ENCODE measurements at regions not wholly inside any gene's neighbourhood (a gene's known extent, or its start where the extent isn't known, plus 50 kb on each side); places are given as distances from the start of the nearest gene placed in this dataset.

DNA sequence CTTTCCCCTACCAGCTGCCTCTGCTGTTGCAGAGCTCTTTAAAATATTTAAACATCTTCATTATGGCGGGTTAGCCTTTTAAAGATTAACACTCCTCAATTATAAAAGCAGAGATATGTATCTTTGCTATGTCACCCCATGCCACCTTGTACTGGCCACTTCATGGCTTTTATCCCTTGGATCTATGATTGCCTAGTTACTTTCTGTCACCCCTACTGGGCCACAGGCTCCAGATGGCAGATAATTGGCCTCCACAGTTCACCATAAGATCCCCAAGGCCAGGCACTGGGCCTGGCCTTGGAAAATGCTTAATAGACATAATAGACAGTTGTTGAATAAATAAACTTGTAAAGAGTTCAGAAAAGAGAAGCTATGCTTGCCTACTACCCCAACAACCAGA is 142.0 kb upstream of the SHB start:
- ATAC-seq (no peak), DNase-seq (no peak)
- intact Hi-C loops (cut with DNase I), result no loop called here

DNA sequence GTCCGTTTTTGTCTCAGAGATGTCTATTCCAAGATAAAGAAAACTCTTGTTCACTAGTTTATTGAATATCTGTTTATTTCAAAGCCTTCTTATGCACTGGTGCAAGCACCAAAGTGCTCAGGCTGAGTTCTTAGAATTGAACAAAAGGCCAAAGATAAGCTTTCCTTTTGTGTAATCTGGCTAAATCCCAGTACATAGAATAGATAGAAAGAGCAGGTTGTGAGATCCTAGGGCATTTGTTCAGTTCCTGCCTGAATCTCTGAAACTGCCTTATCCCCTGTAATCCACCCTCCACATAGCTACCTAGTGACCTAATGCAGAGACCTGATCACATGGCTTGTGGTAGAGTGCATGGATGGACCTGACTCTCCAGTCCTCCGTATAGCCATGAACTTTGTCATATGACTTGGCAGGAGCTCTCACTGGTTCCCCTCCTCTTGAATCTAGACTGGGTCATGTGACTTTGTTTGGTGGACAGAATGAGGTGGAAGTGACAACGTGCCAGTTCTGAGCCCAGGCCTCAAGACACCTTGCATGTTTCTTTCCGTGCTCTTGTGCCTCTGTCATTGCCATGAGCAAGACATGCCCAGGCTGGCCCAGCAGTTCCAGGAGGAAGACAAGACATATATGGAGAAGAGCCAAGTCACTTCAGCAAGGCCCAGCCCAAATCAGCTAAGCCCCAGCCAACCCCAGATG is 139.3 kb upstream of the SHB start:
- ATAC-seq (no peak), DNase-seq (no peak)
- intact Hi-C loops (cut with DNase I), result no loop called here

- no peak for ATAC-seq
- no peak for DNase-seq
- intact Hi-C loops (cut with DNase I), result no loop called here
Measured at GRCh38 chr9:38207247-38207778, 138.3 kb upstream of the SHB start.

DNA sequence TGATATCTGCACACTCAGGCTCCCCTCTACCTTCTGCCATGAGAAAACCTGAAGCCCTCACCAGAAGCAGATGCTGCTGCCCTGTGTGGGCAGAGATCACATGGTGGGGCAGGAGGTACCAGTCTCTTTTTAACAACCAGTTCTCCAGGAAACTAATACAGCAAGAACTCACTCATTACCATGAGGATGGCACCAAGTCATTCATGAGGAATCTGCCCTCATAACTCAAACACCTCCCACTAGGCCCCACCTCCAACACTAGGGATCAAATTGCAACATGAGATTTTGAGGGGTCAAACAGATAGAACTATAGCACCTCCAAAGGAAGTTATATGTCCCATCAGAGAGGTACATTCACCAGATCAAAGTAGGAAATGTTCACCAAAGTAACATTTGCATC is 136.3 kb upstream of the SHB start:
- ATAC-seq (no peak), DNase-seq (no peak)
- intact Hi-C loops (cut with DNase I), result no loop called here

GRCh38 chr9:38202336-38202938 is 133.4 kb upstream of the SHB start:
- ATAC-seq (no peak), DNase-seq (no peak)
- intact Hi-C loops (cut with DNase I), result no loop called here

- ATAC-seq (no peak), DNase-seq (no peak)
- intact Hi-C loops (cut with DNase I), result no loop called here
Measured at GRCh38 chr9:38201844-38202243, 132.8 kb upstream of the SHB start.

DNA sequence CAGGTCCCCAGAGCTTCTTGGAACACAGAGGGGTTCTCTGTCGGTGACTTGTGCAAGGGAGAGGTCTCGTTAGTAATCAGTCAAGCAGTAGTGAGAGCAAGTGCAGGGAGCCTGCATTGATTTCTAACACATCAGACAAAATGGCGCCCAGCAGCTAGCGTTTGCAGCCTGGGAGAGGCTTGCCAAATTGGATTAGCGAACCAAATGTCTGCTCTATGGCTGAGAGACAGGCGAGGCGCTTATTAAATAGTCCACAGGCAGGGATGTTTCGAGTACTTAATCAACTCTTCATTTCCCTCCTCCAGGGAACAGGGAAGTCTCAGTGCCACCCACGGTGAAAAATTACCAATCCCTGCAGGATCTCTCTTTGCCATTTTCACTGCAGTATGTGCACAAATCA is 131.4 kb upstream of the SHB start:
- DNase-seq, result no peak
- intact Hi-C loops (cut with DNase I), result no loop called here
- ATAC-seq, result no peak

DNA sequence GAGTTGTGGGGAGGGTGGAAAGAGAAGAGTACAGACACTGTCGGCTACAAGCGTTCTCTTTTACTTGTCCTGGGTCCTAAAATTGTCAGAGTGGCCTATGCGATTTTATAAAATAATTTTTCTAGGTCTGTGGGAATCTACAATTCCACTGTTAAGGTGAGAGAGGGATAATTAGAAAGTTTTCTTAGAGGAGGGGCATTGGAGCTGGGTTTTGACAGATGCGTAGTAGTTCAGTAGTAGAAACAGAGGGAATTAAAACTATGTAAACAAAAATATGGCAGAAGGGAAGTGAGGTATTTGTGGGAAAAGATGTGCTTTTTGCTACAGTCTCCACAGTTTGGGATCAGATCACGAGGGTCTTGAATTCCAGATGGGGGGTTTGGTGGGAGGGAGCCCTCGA is 129.1 kb upstream of the SHB start:
- DNase-seq (no peak), ATAC-seq (no peak)
- intact Hi-C loops (cut with DNase I), result no loop called here

DNA sequence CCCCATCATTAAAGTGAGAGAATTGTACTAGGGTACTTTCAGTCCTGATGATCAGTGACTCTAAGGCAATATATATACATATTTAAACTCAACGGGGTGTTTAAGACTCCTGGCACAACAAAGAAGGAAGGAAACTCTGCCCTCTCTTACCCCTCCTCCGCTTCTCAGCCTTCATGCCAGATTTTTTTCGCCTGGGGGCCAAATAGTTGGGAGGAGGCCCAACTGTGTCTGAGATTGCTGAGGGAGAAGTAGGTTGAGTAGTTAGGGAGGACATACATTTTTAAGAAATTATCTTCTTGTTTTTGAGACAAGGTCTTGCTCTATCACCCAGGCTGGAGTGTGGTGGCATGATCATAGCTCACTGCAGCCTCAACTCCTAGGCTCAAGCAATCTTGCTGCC is 127.7 kb upstream of the SHB start:
- intact Hi-C loops (cut with DNase I), result no loop called here
- DNase-seq (no peak), ATAC-seq (no peak)

- intact Hi-C loops (cut with DNase I), result no loop called here
- DNase-seq (no peak), ATAC-seq (peak in 1 of 2 donors; percentile 79)
Measured at GRCh38 chr9:38195737-38196161, 126.7 kb upstream of the SHB start.

GRCh38 chr9:38194870-38195269 is 125.8 kb upstream of the SHB start:
- DNase-seq (no peak), ATAC-seq (peak in 1 of 2 donors; percentile 32)
- intact Hi-C loops (cut with DNase I), result no loop called here

DNA sequence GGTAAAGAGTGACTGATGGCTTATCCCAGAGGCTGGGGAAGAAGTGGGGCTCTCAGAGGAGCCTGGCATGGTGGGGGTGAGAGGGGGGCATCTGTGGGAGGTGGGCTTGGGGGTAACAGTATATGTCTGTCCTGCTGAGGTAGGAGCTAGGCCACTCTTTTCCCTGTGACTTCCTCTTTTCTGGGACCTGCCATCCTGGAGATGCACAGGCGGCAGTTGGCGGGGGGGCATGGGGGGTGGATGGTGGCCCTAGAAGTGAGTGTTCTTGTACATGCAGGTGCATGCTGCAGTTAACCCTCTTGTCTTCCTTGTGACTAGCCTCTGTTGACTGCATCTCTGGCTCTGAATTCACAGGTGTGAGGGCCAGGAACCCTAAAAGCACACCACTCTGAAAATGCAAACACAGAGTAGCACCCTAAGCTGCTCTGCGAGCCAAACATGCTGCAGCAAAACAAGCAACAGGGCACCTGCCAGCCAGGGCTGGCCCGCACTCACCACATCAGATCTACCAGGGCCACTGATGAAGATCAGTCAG is 123.8 kb upstream of the SHB start:
- intact Hi-C loops (cut with DNase I), result no loop called here
- ATAC-seq, result no peak

DNA sequence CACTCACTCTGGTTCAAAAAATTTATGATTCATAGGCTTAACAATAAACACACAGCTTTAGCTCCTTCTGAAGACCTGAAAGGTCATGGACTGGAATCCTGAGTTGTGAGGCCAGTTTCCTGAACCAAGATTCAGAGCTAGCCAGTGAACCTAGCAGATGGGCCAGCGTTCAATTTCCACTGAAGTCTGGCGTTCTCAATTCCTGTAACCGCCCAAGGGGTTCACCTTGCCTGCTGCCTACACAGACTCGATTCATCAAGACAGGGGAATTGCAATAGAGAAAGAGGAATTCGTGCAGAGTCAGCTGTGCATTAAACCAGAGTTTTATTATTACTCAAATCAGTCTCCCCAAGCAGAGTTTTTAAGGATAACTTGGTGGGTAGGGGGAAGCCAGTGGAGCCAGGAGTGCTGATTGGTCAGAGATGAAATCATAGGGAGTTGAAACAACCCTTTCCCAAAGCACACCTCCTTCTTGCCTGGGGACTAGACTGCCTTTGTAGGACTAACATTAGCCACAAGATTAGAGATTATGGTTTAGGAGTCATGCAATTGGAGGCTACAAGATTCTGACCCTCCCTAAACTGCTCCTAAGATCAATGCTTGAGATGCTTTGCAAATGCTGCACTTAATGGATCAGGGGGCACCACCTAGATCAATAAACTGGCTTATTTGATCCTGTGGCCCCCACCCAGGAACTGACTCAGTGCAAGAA is 117.5 kb upstream of the SHB start:
- ATAC-seq, result no peak
- intact Hi-C loops (cut with DNase I), result no loop called here
- DNase-seq, result no peak

More for the DNA sequence above, 123.8 kb upstream of the SHB start:
- no peak for DNase-seq

DNA sequence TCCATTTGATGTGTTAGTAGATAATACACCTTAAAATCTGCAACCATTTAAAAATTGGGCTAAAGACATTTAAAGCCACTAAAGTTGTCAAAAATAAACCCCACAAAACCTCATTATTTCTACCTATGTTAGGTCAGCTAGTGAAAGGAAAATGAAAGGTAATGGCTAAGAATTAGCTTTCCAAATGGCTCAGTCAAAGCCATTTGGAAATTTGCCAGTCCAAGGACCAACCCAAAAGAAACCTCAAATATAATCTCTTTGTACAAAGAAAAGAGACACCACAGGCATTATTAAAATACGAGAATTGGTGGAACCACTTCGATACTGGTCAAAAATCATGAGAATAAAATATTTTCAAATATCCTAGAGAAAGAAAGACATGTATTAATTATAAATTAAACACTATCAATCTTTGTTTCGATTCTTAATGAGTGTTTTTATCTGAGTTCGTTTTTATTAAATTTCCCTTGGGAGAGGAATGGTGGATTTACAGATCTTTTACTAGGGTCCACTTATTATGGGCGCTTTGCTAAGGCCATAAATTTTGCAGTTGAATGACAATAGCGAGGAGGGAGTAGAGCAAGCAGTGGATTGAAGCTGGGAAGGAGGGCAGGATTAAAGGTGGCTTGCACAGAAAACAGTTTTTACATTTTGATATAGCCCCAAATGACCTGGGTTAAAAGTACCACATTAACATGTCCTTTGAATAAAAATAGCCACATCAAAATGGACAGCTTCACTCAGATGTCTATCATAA is 116.8 kb upstream of the SHB start:
- ATAC-seq (no peak), DNase-seq (no peak)
- intact Hi-C loops (cut with DNase I), result no loop called here

DNA sequence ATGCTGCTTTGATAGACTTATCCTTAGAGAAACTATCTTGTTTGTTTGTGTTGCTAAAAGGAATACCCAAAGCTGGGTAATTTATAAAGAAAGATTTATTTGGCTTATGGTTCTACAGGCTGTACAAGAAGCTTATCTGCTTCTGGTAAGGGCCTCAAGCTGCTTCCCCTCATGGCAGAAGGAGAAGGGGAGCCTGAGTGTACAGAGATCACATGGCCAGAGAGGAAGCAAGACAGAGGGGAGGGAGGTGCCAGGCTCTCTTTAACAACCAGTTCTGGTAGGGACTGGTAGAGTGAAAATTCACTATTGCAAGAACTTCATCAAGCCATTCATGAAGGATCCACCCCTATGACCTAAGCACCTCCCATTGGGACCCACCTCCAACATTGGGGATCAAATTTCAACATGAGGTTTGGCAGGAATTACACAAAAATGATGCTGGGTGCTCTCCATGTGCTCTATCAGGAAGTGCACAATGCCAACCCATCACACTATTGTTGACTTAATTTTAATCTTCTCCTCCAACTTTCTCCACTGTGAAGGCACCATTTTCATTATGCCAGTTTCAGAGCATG is 115.1 kb upstream of the SHB start:
- ATAC-seq (peak in 1 of 2 donors; percentile 19), DNase-seq (no peak)
- intact Hi-C loops (cut with DNase I), result no loop called here

GRCh38 chr9:38182321-38182720 is 113.3 kb upstream of the SHB start:
- no peak for DNase-seq
- no peak for ATAC-seq
- intact Hi-C loops (cut with DNase I), result no loop called here

DNA sequence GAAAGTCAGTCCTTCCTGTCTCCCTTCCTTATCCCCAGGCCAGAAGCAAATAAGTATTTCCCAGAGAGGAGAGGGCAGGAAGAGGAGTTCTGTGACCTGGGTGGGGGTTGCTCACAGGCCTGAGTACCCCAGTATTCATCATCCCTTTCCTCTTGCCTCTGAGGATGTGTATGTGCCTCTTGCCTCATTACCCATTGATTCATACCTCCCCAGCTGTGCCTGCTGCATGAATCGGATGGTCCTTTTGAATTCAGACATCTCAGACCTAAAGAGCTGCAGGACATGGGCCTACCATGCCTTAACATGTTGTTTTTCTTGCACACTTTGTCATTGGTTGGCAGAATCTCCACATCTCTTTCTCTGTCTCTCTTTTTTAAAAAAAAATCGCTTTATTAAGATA is 112.8 kb upstream of the SHB start:
- ATAC-seq, result no peak

GRCh38 chr9:38181232-38181631 is 112.2 kb upstream of the SHB start:
- DNase-seq, result no peak
- intact Hi-C loops (cut with DNase I), result no loop called here
- ATAC-seq, result no peak

More for the DNA sequence above, 112.8 kb upstream of the SHB start:
- intact Hi-C loops (cut with DNase I), result no loop called here
- no peak for DNase-seq

DNA sequence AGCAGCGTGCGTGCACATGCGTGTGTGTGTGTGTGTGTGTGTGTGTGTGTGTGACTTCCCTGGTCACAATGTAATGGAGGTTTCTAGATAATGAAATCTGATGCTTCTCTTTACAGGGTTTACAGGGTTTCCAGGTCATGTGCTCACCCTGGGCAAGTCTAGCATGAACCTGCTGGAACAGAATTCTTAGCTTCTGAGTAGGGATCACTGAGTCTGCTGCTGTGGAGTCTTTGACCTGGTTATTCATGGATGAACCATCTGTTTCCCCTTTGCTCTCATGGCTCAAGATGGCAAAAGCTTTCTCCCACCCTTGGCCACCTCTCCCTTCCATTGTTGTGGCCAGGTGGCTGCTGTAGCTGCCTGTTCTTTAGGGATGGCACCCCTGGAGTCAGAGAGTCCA is 111.6 kb upstream of the SHB start:
- no peak for DNase-seq
- intact Hi-C loops (cut with DNase I), result no loop called here
- no peak for ATAC-seq

All from left cardiac atrium (tissue), 4 donors.